ENCODE measurements at regions not wholly inside any gene's neighbourhood (a gene's known extent, or its start where the extent isn't known, plus 50 kb on each side); places are given as distances from the start of the nearest gene placed in this dataset.

DNA sequence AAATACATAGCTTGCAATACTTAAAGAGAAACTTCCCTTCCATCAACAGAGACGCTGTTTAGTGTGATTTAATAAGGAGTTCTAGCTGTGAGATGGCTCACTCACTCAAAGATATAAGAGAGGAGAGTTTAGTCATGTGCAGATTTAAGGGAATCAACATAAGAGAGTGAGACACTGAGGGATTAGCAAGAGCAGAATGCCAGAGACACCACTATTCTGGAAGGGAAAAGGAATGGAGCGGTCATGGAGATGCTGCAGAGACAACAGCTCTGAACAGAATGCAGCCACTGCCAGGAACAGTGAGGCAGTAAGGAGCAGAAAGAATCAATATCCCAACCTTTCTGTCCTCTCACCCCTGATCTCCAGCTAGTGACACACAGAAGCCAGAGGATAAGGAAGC lies 248.8 kb downstream of the MBNL1 start:
- TF ChIP-seq POLR2A (IDR thresholded peaks at IDR 0.05) (no peak), EP300 (IDR thresholded peaks at IDR 0.05; ENCODE audit: low read depth) (no peak), POLR2AphosphoS5 (IDR thresholded peaks at IDR 0.05) (no peak)
- TF ChIP-seq, protein P1, sequence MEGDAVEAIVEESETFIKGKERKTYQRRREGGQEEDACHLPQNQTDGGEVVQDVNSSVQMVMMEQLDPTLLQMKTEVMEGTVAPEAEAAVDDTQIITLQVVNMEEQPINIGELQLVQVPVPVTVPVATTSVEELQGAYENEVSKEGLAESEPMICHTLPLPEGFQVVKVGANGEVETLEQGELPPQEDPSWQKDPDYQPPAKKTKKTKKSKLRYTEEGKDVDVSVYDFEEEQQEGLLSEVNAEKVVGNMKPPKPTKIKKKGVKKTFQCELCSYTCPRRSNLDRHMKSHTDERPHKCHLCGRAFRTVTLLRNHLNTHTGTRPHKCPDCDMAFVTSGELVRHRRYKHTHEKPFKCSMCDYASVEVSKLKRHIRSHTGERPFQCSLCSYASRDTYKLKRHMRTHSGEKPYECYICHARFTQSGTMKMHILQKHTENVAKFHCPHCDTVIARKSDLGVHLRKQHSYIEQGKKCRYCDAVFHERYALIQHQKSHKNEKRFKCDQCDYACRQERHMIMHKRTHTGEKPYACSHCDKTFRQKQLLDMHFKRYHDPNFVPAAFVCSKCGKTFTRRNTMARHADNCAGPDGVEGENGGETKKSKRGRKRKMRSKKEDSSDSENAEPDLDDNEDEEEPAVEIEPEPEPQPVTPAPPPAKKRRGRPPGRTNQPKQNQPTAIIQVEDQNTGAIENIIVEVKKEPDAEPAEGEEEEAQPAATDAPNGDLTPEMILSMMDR (IDR thresholded peaks at IDR 0.05): no peak

All from transverse colon (tissue), 4 donors.